ENCODE measurements at regions not wholly inside any gene's neighbourhood (a gene's known extent, or its start where the extent isn't known, plus 50 kb on each side); places are given as distances from the start of the nearest gene placed in this dataset.

- TF ChIP-seq SMC3 (IDR thresholded peaks at IDR 0.05; ENCODE audit: low read length) (no peak), CTCF (CRISPR knock-in tag; IDR thresholded peaks at IDR 0.05) (no peak), ATF2 (CRISPR knock-in tag; IDR thresholded peaks at IDR 0.05) (no peak), CEBPB (IDR thresholded peaks at IDR 0.05; ENCODE audit: borderline replicate concordance, low read depth, low read length) (no peak), ZNF275 (CRISPR knock-in tag; IDR thresholded peaks at IDR 0.05; ENCODE audit: borderline replicate concordance) (no peak), RAD21 (CRISPR knock-in tag; IDR thresholded peaks at IDR 0.05) (no peak), PBX3 (CRISPR knock-in tag; IDR thresholded peaks at IDR 0.05; ENCODE audit: borderline replicate concordance) (no peak), ZNF431 (CRISPR knock-in tag; IDR thresholded peaks at IDR 0.05; ENCODE audit: borderline replicate concordance, low read depth) (no peak), PHF8 (CRISPR knock-in tag; IDR thresholded peaks at IDR 0.05) (no peak), MAX (IDR thresholded peaks at IDR 0.05) (no peak), CCDC6 (CRISPR knock-in tag; IDR thresholded peaks at IDR 0.05) (no peak), ATF3 (CRISPR knock-in tag; IDR thresholded peaks at IDR 0.05) (no peak)
Observed at GRCh38 chr12:66863276-66863675, 184.4 kb upstream of the GRIP1 start.

Data from HepG2 (cell line).